Activated T-cell treated with anti-CD3 and anti-CD28 coated beads for 48 hours (primary cell): ENCODE measurements at regions not wholly inside any gene's neighbourhood (a gene's known extent, or its start where the extent isn't known, plus 50 kb on each side); places are given as distances from the start of the nearest gene placed in this dataset.
"Not testable (repeated sequence)": the region's sequence is repeated elsewhere in the genome, so short reads cannot be mapped to it uniquely, and the experiment has no call there.

Source experiments
- DNase-seq: peaks from one replicate; pipeline ENCODE4 v3.0.0-alpha.2; 2020; ENCODE audit warnings: low read depth

DNA sequence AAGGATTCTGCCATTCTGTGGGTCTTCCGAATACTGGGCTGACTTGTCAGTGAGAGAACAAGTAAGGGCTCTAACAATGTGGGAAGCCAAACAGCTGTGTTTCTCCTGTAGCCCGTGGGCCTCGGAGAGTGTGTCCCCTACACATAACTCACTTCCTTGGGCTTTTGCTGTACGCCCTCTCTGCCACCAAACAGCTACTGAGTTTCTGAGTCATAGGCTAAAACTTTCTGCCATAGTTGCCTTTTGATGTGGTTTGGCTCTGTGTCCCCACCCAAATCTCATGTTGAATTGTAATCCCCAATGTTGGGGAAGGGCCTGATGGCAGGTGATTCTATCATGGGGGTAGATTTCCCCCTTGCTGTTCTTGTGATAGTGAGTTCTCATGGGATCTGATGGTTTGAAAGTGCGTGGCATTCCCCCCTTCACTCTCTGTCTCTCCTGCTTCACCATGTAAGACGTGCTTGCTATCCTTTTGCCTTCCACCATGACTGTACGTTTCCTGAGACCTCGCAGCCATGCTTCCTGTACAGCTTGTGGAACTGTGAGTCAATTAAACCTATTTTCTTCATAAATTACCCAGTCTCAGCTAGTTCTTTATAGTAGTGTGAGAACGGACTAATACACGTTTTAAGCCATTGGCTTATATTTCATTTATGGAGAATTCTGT lies 194.8 kb upstream of the HMCN1 start:
- DNase-seq: no peak

DNA sequence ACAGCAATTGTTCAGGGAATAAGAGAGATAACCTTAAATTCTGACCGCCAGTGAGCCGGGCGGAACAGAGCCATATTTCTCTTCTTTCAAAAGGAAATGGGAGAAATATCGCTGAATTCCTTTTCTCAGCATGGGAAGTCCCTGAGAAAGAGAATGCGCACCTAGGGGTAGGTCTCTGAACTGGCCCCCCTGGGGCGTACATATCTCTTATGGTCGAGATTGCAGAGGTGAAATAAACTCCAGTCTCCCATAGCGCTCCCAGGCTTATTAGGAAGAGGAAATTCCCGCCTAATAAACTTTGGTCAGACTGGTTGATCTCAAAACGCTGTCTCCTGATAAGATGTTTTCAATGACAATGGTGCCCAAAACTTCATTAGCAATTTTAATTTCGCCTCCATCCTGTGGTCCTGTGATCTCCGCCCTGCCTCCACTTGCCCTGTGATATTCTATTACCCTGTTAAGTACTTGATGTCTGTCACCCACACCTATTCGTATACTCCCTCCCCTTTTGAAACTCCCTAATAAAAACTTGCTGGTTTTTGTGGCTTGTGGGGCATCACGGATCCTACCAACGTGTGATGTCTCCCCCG lies 195.8 kb upstream of the HMCN1 start:
- DNase-seq: not testable (repeated sequence)

DNA sequence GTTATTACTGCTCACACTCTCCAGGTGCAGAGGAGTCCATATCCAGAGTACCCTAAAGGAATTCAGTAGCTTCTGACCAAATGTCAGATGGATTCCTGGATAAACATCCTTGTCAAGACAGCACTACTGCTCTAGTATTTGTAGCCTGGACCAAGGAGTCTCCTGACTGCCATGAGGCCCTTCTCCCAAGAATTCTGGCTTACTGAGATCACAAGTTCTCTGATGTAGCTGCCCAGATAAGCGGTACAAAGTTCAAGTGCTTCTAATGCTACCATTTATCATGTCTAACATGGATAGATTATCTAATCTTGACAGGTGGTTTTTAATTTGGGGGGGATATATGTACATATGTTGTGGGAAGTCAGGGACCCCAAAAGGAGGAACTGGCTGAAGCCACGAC lies 196.6 kb upstream of the HMCN1 start:
- DNase-seq: no peak

DNA sequence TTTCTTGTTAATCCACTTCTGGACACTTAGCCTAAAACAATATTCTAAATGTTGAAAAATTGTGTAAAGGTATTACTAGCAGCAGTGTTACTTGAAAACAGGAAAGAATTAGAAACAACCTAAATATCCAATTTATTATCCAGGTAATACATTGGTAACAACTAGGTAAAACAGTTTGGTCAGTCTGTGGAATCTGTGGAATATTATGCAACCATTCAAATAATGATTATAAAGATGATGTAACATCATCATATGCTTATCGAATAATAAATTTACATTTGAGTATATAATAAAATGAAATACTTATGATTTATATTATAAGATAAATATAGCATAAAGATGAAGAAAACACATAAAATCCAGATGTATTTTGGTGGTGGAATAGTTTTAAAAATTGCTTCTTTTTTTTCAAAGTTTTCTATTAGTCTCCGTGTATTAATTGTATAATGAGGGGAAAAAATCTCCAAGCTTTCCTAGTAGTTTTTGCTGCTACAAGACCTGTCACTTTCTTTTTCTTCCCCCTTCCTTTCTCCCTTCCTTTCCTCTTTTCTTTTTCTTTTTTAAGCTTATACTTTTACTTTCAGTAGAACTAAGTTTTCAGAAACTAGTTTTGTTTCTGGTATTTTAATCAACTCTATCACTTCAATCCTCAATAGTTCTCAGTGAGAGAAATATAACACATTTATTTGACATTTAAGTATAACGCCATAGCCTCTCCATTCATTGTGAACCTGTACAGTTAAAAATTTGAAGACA lies 197.8 kb upstream of the HMCN1 start:
- DNase-seq: no peak

DNA sequence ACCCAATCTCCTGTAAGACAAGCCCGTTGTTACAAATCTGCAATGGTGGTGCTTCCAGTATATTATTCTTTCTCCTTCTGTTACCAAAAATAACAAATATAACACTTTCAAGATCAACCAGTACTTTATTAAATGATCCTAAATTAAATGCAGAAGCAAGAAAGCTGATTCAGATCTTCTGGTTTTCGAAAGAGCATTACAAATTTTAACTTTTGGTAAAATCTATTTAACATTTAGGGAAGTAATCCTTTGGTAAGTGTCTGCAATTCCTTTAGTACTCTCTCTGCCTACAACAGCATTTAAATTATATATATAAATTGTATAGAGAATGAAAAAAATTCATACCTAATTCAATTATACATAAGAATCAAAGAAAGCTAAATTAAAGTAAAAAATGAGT lies 198.6 kb upstream of the HMCN1 start:
- DNase-seq: no peak

DNA sequence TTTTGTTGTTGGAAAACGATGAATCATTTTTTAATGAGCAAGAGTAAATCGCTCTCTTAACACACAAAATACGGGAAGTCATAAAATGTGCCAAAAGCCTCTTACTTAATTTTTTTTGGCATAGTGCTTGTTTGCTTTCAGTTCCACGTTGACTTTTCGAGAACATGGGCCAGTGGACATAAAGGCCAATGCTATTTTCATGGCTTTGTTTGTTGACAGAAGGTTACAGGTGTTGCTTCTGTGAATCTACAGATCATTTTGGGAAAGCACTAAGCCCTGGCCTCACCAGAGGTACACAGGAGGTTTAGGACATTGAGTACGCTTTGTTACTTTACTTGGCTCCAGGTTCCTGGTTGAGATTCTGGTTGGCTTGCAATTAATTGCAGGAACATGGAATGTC lies 199.4 kb upstream of the HMCN1 start:
- no peak for DNase-seq

DNA sequence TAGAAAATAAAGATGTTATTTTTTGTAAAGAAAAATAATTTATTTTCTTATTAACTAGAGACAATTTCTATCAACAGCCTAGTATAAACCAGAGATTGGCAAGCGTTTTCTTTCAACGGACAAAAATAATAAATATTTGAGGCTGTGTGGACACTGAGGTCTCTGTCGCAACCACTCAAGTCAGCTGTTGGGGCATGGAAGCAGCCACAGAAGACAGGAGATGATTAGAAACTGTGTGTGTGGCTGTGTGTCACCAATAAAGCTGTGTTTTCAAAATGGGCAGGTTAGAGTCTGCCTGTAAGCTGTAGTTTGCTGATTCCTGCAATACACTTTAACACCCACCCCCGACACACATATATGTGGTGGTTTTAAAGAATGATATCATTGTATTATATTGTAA lies 200.6 kb upstream of the HMCN1 start:
- DNase-seq: no peak

DNA sequence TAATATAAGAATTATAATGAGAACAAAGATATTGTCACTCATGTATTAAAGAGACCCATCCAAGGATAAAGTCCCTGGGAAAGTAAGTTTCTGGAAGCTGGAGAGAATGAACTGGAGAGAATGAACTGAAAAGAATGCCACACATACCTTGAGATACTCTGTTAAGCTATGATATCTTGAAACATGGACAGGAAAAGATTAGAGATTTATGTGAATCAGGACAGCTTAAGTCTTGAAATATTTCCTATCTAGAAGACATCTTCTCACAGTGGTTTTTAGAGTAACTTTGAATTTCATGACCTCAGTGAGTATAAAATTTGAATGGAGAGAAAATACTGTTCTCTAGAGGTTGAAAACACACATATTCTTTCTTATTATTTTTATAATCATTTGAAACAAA lies 201.3 kb upstream of the HMCN1 start:
- DNase-seq: no peak

DNA sequence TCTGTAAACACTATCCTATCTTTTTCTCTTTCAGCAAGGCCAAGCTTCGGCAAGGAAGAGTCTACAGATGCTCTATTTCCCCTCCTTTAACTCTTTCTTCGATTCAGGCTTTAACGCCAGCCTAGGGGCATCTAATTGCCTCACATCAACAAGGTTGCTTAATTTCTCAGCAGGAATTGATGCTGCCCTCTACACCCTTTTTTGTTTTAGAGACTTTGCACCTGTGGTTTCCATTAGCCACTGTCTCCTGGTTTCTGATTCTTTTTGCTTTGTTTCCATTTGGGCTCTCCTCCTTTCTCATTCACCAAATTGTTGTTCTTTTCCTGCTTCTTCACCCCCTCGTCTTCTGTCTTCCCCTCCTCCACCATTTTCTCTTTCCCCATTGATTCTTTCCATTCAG lies 202.4 kb upstream of the HMCN1 start:
- DNase-seq: no peak

DNA sequence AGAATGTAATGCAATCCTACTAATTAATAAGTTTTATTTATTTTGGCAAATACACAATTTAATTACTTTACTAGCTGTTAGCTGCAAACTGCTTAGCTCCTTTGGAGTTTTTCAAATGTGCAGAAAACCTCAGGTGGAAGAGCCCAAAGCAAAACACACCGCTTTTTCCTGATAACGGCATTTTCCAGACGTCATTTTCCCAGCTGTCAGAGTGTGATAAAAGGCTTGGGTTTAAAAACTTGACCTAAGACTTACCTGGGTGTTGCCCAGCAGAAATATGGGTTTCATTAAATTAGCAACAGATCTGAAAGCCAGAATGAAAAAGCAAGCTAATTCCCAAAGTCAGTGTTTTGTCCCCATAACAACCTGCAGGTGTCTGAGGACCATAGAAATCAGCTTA lies 204.0 kb upstream of the HMCN1 start:
- DNase-seq: no peak

DNA sequence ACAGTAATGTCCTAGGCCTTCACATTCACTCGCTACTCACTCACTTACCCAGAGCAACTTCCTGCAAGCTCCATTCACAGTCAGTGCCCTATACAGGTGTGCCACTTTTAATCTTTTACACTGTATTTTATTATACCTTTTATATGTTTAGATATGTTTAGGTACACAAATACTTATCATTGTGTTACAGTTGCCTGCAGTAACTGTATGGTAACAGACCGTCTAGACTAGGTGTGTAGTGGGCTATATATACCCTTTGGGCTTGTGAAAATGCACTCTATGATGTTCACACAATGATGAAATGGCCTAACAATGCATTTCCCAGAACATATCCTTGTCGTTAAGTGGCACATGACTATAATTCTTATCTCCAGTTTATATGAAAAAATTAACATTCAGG lies 204.5 kb upstream of the HMCN1 start:
- no peak for DNase-seq

DNA sequence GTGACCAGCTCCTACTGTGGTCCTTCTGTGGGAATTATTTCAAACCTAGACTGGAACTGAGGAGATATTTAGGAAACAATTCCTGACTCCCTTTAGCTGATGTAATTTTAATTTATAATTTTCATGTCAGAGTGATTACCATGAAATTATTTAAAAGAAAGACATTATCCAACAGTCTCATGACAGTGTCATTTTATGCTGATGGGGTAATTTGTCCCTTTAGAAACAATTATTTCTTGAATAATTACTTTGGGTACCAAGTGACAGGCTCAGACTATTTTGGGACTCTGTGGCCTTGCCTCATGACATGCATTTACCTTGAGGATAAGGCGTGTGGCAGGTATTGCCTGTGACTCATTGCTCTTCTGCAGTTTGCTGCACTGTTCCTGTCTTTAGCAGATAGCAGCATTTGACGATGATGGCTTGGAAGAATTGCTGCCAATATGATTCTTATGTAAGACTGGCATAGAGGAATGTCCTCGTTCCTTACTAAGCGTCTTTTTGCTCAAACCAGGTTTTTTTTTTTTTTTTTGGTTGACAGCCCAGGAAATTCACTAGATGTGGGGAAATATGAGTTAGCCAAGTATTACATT lies 206.0 kb upstream of the HMCN1 start:
- DNase-seq: no peak

DNA sequence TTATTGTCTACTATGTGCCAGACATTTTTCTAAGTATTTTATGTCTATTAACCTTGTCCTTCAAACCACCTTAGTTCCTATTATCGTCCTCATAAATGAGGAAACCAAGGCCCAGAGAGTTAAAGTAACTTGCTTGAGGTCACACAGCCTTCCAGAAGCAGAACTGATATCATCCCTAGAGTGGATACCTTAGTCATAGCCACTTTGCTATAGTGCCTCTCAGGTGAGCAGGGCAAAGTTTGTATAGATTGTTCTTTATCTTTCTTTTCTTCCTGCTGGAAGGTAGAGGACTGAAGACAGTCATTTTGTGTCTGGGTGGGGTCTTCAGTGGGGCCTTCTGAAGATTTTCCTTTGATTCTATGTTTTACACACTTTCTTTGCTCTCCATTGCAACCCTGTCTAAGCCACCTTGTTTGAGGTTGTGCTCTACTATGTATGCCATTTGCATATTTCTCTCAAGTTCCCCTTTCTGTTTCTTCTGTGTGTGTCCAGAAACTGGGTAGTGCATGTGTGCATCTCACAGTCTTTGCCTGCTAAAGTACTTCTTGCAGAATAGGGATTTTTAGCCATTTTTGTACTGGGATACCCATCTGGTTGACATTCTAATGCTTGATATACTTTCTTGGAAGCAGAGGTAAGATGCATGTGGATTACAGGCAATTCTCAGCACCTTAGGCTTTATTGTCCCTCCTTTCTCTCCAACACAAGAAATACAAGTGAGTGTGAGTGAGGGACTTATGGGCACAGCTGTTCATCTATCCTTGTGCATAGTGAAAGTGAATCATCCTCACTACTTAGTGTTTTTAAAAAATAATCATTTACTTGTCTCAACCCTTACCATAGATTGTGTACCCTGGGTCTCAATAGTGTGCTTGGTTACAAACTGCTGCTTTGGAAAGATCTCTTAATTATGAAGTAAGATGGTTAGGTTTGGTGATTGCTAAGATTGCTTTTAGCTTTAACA lies 207.6 kb upstream of the HMCN1 start:
- no peak for DNase-seq

DNA sequence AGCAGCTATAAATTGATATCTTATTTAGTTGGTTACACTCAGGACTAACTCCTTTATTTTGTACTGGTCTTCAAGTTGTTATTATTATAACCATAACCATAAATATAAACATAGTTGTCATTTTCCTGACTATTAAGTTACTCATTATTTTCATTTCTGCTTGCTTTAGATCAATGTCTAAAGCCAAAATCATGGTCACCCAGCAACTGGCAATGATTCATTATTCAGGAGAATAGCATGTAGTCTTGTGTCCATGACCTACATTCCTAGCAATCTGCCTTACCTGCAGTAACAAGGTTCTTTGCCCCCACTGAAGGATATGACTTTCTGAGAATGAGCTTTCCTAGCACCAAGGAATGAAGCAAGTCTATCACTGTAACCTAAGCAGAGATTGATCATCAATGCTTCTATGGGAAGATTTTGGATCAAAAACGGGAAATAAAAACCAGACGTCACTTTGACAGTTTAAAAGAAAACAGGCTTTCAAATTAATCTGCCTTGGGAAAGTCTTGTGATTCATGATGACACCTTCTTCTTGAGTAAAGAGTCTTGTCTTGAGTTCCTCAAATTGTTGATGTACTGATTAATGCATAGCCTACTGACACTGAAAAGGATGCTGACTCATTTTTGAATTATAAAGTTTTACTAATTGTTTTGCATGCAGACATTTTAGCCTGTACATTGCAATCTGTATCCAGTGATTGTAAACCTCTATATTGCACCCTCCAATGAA lies 203.3 kb upstream of the IVNS1ABP start:
- no peak for DNase-seq

DNA sequence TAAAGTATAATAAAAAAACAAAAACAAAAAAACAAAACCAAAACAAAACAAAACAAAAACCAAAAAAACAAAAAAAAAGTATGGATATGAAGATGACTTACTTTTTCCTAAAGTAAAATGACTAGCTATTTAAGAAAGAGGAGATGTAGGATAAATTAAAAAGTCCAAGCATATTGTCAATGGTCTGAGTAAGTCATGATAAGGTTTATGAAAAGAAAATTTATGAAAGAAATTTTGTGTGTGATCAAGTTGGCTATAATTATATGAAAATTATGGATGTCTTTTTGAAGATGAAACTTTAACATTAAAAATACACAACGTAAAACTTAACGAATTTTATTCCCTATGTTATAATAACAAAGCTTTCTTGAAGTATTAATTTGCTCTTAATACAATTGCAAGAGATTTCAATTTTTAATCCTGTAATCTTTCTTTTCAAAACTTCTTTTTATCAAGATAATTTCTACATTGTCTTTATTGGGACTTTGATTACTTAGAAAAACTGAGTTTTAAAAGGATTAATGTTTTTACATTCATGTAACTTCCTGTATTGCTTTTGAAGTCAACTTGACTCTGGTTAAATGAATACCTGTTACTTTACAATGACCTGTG lies 200.9 kb upstream of the IVNS1ABP start:
- DNase-seq: no peak

DNA sequence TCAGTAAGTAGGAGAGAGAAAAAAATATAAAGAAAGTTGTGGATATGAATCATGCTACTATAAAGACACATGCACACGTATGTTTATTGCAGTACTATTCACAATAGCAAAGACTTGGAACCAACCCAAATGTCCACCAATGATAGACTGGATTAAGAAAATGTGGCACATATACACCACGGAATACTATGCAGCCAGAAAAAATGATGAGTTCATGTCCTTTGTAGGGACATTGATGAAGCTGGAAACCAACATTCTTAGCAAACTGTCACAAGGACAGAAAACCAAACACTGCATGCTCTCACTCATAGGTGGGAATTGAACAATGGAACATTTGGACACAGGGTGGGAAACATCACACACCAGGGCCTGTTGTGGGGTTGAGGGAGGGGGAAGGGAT lies 200.3 kb upstream of the IVNS1ABP start:
- DNase-seq: not testable (repeated sequence)

DNA sequence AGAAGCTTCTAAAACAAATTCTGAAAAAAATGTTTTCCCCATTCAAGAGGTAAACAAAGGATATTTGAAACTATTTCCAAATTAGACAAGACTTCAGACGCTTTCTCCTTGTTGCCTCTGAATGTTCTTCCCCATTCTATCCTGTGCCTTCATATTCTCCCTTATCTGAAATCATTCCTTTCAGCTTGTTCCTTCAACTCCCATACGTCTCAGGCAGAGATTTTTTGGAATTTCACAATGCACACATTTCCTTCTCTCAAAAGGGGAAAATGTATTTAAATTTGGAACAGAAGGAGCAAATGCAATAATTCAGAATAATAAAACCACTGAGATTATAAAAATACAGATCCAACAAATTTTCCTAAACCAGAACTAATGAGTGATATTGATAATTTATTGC lies 198.7 kb upstream of the IVNS1ABP start:
- DNase-seq: no peak

DNA sequence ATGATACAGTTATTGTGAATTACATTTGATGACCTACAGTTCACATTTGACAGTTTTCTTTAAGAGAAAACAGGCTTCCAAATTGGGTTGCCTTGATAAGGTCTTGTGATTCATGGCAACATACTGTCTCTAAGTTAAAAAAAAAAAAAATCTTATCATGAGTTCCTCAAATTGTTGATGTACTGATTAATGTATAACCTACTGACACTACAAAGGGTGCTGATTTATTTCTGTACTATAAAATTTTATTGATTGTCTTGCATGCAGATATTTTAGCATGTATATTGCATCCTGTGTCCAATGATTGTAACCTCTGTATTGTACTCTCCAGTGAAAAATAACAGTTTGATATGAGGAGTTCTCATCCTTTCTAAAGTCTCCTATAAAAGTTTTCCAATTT lies 197.3 kb upstream of the IVNS1ABP start:
- no peak for DNase-seq

DNA sequence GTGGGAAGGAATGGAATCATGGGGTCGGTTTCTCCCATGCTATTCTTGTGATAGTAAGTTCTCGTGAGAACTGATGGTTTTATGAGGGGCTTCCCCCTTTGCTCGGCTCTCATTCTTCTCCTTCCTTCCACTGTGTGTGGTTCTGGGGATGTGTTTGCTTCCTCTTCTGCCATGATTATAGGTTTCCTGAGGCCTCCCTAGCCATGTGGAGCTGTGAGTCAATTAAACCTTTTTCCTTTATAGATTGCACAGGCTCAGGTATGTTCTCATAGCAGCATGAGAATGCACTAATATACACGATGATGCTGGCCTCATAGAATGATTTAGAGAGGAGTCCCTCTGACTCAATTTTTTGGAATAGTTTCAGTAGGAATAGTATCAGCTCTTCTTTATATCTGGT lies 195.4 kb upstream of the IVNS1ABP start:
- DNase-seq: no peak

DNA sequence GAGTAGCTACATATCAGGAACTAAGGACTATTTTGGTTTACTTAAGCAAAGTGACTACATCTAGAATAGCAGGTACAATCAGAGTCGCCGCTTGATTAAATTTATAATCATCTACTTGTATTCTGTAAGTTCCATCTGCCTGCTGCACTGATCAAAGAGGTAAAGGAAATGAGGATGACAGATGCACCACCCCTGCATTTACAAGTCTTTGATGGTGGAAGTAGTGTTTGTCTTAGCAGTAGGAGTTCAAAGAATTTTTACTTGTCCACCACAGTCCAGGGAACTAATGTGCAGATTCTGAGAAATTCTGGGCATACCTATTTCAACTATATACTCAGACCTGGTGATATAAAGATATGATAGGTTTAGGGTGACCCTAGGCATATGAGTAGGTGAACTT lies 184.1 kb upstream of the IVNS1ABP start:
- no peak for DNase-seq
